HEK293 (cell line): ENCODE measurements at regions not wholly inside any gene's neighbourhood (a gene's known extent, or its start where the extent isn't known, plus 50 kb on each side); places are given as distances from the start of the nearest gene placed in this dataset.

Source experiments
- GLIS2 ChIP-seq: fragments of 450-650 bp; formaldehyde crosslinking; IDR thresholded peaks from 2 replicates; pipeline ENCODE4 v1.5.1; 2016; ENCODE audit warnings: missing biosample characterization, missing genetic modification characterization
- RBAK ChIP-seq: fragments of 450-650 bp; formaldehyde crosslinking; IDR thresholded peaks from 2 replicates; pipeline ENCODE4 v1.5.1; 2016; ENCODE audit warnings: missing biosample characterization, missing genetic modification characterization
- TRIM28 ChIP-seq: IDR thresholded peaks from 2 replicates; pipeline ENCODE4 v1.6.1; 2011; ENCODE audit warnings: low read length, control low read depth, borderline replicate concordance
- ZNF174 ChIP-seq: fragments of 450-650 bp; formaldehyde crosslinking; IDR thresholded peaks from 2 replicates; pipeline ENCODE4 v1.5.0; 2017; ENCODE audit warnings: missing biosample characterization, mild to moderate bottlenecking, missing genetic modification characterization
- ZNF24 ChIP-seq: fragments of 450-650 bp; formaldehyde crosslinking; IDR thresholded peaks from 2 replicates; pipeline ENCODE4 v1.5.1; 2016; ENCODE audit warnings: missing biosample characterization, missing genetic modification characterization
- ZNF274 ChIP-seq, 2 experiments: fragments of 200-500 bp in 1 of 2; fragments of 450-650 bp in 1 of 2; sonication (Bioruptor generic) in 1 of 2; formaldehyde crosslinking in 1 of 2; IDR thresholded peaks; 2 replicates each; pipeline versions ENCODE4 v1.5.1 to v1.6.1; 2014 to 2016; ENCODE audit warnings: borderline replicate concordance in 1 of 2, inconsistent platforms in 1 of 2, low read length in 1 of 2, missing biosample characterization in 1 of 2, missing genetic modification characterization in 1 of 2
- ZNF394 ChIP-seq: fragments of 450-650 bp; formaldehyde crosslinking; IDR thresholded peaks from 2 replicates; pipeline ENCODE4 v1.5.1; 2016; ENCODE audit warnings: missing biosample characterization, missing genetic modification characterization, mild to moderate bottlenecking, moderate library complexity, borderline replicate concordance
- ZNF560 ChIP-seq: fragments of 450-650 bp; formaldehyde crosslinking; IDR thresholded peaks from 2 replicates; pipeline ENCODE4 v1.5.1; 2017; ENCODE audit warnings: missing biosample characterization, missing genetic modification characterization, borderline replicate concordance
- ZNF768 ChIP-seq: fragments of 450-650 bp; formaldehyde crosslinking; IDR thresholded peaks from 2 replicates; pipeline ENCODE4 v1.5.1; 2018; ENCODE audit warnings: missing biosample characterization, mild to moderate bottlenecking, missing genetic modification characterization
- ZNF830 ChIP-seq: fragments of 450-650 bp; IDR thresholded peaks from 2 replicates; pipeline ENCODE4 v1.5.0; 2018; ENCODE audit warnings: missing biosample characterization, missing genetic modification characterization, low read depth, mild to moderate bottlenecking, moderate library complexity
- TF ChIP-seq, protein P1 (sequence below): fragments of 450-650 bp; formaldehyde crosslinking; IDR thresholded peaks from 2 replicates; pipeline ENCODE4 v1.5.1; 2016; ENCODE audit warnings: missing biosample characterization, missing genetic modification characterization
- TF ChIP-seq, protein P2 (sequence below): fragments of 450-650 bp; formaldehyde crosslinking; IDR thresholded peaks from 2 replicates; pipeline ENCODE4 v1.5.1; 2016; ENCODE audit warnings: missing biosample characterization, missing genetic modification characterization
- TF ChIP-seq, protein P3 (sequence below): fragments of 450-650 bp; formaldehyde crosslinking; IDR thresholded peaks from 2 replicates; pipeline ENCODE4 v1.5.1; 2016; ENCODE audit warnings: missing biosample characterization, missing genetic modification characterization

DNA sequence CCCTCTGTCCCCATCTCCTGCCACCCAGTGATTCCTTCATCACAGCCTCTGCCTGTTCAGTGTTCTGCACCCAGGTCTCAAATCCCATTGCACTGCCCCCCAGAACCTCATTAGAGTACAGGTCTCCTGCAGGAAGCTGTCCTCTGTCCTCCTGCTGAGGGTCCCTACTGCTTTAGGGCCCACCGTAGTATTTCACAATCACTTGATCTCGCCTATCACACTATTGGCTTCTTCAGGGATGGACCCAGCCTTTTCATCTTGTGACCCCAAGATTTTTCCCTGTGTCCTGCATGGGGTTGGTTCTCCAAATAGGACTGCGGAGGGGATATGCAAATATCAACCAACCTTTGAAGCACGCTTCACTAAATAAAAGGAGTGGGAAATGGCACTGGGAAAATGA is 331.1 kb upstream of the AJAP1 start:
- TF ChIP-seq, protein P1, sequence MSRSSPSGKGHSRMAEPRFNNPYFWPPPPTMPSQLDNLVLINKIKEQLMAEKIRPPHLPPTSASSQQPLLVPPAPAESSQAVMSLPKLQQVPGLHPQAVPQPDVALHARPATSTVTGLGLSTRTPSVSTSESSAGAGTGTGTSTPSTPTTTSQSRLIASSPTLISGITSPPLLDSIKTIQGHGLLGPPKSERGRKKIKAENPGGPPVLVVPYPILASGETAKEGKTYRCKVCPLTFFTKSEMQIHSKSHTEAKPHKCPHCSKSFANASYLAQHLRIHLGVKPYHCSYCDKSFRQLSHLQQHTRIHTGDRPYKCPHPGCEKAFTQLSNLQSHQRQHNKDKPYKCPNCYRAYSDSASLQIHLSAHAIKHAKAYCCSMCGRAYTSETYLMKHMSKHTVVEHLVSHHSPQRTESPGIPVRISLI (tag by site-specific recombination): no peak
- TF ChIP-seq GLIS2 (tag by site-specific recombination): no peak
- TF ChIP-seq ZNF24 (tag by site-specific recombination): no peak
- TF ChIP-seq, protein P2, sequence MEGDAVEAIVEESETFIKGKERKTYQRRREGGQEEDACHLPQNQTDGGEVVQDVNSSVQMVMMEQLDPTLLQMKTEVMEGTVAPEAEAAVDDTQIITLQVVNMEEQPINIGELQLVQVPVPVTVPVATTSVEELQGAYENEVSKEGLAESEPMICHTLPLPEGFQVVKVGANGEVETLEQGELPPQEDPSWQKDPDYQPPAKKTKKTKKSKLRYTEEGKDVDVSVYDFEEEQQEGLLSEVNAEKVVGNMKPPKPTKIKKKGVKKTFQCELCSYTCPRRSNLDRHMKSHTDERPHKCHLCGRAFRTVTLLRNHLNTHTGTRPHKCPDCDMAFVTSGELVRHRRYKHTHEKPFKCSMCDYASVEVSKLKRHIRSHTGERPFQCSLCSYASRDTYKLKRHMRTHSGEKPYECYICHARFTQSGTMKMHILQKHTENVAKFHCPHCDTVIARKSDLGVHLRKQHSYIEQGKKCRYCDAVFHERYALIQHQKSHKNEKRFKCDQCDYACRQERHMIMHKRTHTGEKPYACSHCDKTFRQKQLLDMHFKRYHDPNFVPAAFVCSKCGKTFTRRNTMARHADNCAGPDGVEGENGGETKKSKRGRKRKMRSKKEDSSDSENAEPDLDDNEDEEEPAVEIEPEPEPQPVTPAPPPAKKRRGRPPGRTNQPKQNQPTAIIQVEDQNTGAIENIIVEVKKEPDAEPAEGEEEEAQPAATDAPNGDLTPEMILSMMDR (tag by site-specific recombination): no peak
- no peak for TF ChIP-seq ZNF830
- no peak for TF ChIP-seq ZNF274 (IDR thresholded peaks at IDR 0.05; ENCODE audit: low read length)
- TF ChIP-seq ZNF274 (tag by site-specific recombination; IDR thresholded peaks at IDR 0.05; ENCODE audit: borderline replicate concordance): no peak
- TF ChIP-seq ZNF174 (tag by site-specific recombination): no peak
- TF ChIP-seq ZNF768 (tag by site-specific recombination): no peak
- TF ChIP-seq TRIM28: no peak
- TF ChIP-seq, protein P3, sequence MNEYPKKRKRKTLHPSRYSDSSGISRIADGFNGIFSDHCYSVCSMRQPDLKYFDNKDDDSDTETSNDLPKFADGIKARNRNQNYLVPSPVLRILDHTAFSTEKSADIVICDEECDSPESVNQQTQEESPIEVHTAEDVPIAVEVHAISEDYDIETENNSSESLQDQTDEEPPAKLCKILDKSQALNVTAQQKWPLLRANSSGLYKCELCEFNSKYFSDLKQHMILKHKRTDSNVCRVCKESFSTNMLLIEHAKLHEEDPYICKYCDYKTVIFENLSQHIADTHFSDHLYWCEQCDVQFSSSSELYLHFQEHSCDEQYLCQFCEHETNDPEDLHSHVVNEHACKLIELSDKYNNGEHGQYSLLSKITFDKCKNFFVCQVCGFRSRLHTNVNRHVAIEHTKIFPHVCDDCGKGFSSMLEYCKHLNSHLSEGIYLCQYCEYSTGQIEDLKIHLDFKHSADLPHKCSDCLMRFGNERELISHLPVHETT: no peak
- no peak for TF ChIP-seq ZNF560 (tag by site-specific recombination)
- TF ChIP-seq RBAK (tag by site-specific recombination): no peak
- TF ChIP-seq ZNF394 (tag by site-specific recombination): no peak
